ENCODE measurements at regions not wholly inside any gene's neighbourhood (a gene's known extent, or its start where the extent isn't known, plus 50 kb on each side); places are given as distances from the start of the nearest gene placed in this dataset.

GRCh38 chr22:47602732-47603131 is 840.3 kb downstream of the TBC1D22A start:
- no peak for DNase-seq (ENCODE audit: low read depth)
- TF ChIP-seq MYC (IDR thresholded peaks at IDR 0.05; ENCODE audit: low read depth, low read length) (no peak), POLR2A (IDR thresholded peaks at IDR 0.05; ENCODE audit: extremely low read depth, insufficient read length) (no peak), CTCF (IDR thresholded peaks at IDR 0.05; ENCODE audit: low read depth, low read length) (no peak), MAX (IDR thresholded peaks at IDR 0.05; ENCODE audit: low read depth, low read length) (no peak)
- no peak overlapping the region for H3K4me3 ChIP-seq (ENCODE audit: low read depth, low read length)

GRCh38 chr22:47601666-47602065 is 839.2 kb downstream of the TBC1D22A start:
- no peak for DNase-seq (ENCODE audit: low read depth)
- TF ChIP-seq CTCF (IDR thresholded peaks at IDR 0.05; ENCODE audit: low read depth, low read length) (no peak), POLR2A (IDR thresholded peaks at IDR 0.05; ENCODE audit: extremely low read depth, insufficient read length) (no peak), MAX (IDR thresholded peaks at IDR 0.05; ENCODE audit: low read depth, low read length) (no peak)
- H3K4me3 ChIP-seq (ENCODE audit: low read depth, low read length) = no peak overlapping the region

GRCh38 chr22:47600791-47601625 is 838.6 kb downstream of the TBC1D22A start:
- no peak for DNase-seq (ENCODE audit: low read depth)
- no peak overlapping the region for H3K4me3 ChIP-seq (ENCODE audit: low read depth, low read length)
- no peak for TF ChIP-seq MAX (IDR thresholded peaks at IDR 0.05; ENCODE audit: low read depth, low read length)
- TF ChIP-seq MYC (IDR thresholded peaks at IDR 0.05; ENCODE audit: low read depth, low read length) = no peak
- TF ChIP-seq CTCF (IDR thresholded peaks at IDR 0.05; ENCODE audit: low read depth, low read length) = no peak
- no peak for TF ChIP-seq POLR2A (IDR thresholded peaks at IDR 0.05; ENCODE audit: extremely low read depth, insufficient read length)

GRCh38 chr22:47600281-47600680 is 837.8 kb downstream of the TBC1D22A start:
- no peak overlapping the region for H3K4me3 ChIP-seq (ENCODE audit: low read depth, low read length)
- DNase-seq (ENCODE audit: low read depth) = no peak
- TF ChIP-seq MYC (IDR thresholded peaks at IDR 0.05; ENCODE audit: low read depth, low read length) (no peak), POLR2A (IDR thresholded peaks at IDR 0.05; ENCODE audit: extremely low read depth, insufficient read length) (no peak), CTCF (IDR thresholded peaks at IDR 0.05; ENCODE audit: low read depth, low read length) (no peak), MAX (IDR thresholded peaks at IDR 0.05; ENCODE audit: low read depth, low read length) (no peak)

GRCh38 chr22:47599753-47600152 is 837.3 kb downstream of the TBC1D22A start:
- no peak overlapping the region for H3K4me3 ChIP-seq (ENCODE audit: low read depth, low read length)
- no peak for TF ChIP-seq MYC (IDR thresholded peaks at IDR 0.05; ENCODE audit: low read depth, low read length)
- TF ChIP-seq MAX (IDR thresholded peaks at IDR 0.05; ENCODE audit: low read depth, low read length) = no peak
- TF ChIP-seq CTCF (IDR thresholded peaks at IDR 0.05; ENCODE audit: low read depth, low read length) = no peak
- TF ChIP-seq POLR2A (IDR thresholded peaks at IDR 0.05; ENCODE audit: extremely low read depth, insufficient read length) = no peak
- no peak for DNase-seq (ENCODE audit: low read depth)

Data from NB4 (cell line).